Panc1 (cell line): ENCODE measurements at regions not wholly inside any gene's neighbourhood (a gene's known extent, or its start where the extent isn't known, plus 50 kb on each side); places are given as distances from the start of the nearest gene placed in this dataset.

Experiments
- ATAC-seq: fragments of 200-7000 bp; cut with Tn5 transposase; 2 replicates; pipeline ENCODE4 v1.9.1; 2020; ENCODE audit warnings: mild to moderate bottlenecking, moderate library complexity
- BruUV-seq: library from RNA; stranded (reverse); fragments of 400-500 nt; replicated peaks from 2 replicates; lab custom pipeline; 2021; lab: Mats Ljungman, UMichigan
- CTCF ChIA-PET: fragments of 300-600 bp; sonication (Branson Sonifier 250); formaldehyde crosslinking; loops from one replicate; lab custom pipeline; 2022; ENCODE audit warnings: antibody characterized with exemption; lab: Charles Lee
- POLR2A ChIA-PET: fragments of 300-600 bp; sonication (Branson Sonifier 250); formaldehyde crosslinking; loops from one replicate; lab custom pipeline; 2022; ENCODE audit warnings: antibody characterized with exemption; lab: Charles Lee
- DNase-seq: peaks from one replicate; pipeline ENCODE4 v3.0.0-alpha.2; 2010; ENCODE audit warnings: low read depth, low spot score
- H3K27ac ChIP-seq: 2 replicates; pipeline ENCODE4 v1.5.1; 2011; ENCODE audit warnings: mild to moderate bottlenecking, low read length, inconsistent platforms
- H3K27me3 ChIP-seq: fragments of 200-500 bp; sonication (Bioruptor generic); 2 replicates; pipeline ENCODE4 v1.6.0; 2014; ENCODE audit warnings: low read length, inconsistent platforms; ENCODE audit not compliant: control insufficient read depth, insufficient read depth
- H3K36me3 ChIP-seq: fragments of 200-500 bp; sonication (Bioruptor generic); 2 replicates; pipeline ENCODE4 v1.5.1; 2014; ENCODE audit warnings: inconsistent platforms, mild to moderate bottlenecking, low read length, moderate library complexity; ENCODE audit not compliant: control insufficient read depth, insufficient read depth
- H3K4me1 ChIP-seq: 2 replicates; pipeline ENCODE4 v1.5.1; 2011; ENCODE audit warnings: inconsistent platforms, mild to moderate bottlenecking, low read length, moderate library complexity; ENCODE audit not compliant: control insufficient read depth, insufficient read depth
- H3K4me3 ChIP-seq, 2 experiments: 2 replicates each; pipeline ENCODE4 v1.5.1; 2011 to 2012; ENCODE audit warnings: low read depth in 2 of 2, low read length in 2 of 2, mild to moderate bottlenecking in 2 of 2, inconsistent platforms in 1 of 2, moderate library complexity in 1 of 2
- H3K9me3 ChIP-seq: fragments of 200-500 bp; sonication (Bioruptor generic); 2 replicates; pipeline ENCODE4 v1.5.1; 2014; ENCODE audit warnings: low read depth, mild to moderate bottlenecking, inconsistent platforms, low read length, moderate library complexity; ENCODE audit not compliant: control insufficient read depth, insufficient read depth
- POLR2AphosphoS5 ChIP-seq: IDR thresholded peaks from 2 replicates; pipeline ENCODE4 v1.6.1; 2012; ENCODE audit warnings: mild to moderate bottlenecking, low read depth, low read length, moderate library complexity
- SIN3A ChIP-seq: IDR thresholded peaks from 2 replicates; pipeline ENCODE4 v1.6.1; 2012; ENCODE audit warnings: low read depth, mild to moderate bottlenecking, low read length, moderate library complexity, borderline replicate concordance; ENCODE audit not compliant: insufficient read depth
- TCF7L2 ChIP-seq: IDR thresholded peaks from 2 replicates; pipeline ENCODE4 v1.6.1; 2011; ENCODE audit warnings: mild to moderate bottlenecking, low read depth, low read length, inconsistent platforms
- in situ Hi-C: cut with HindIII; loops from 2 replicates; pipeline ENCODE4 v1.10.0; 2016; ENCODE audit warnings: low sequenced_read_pairs, low pct_unique_long_range_greater_than_20kb
- intact Hi-C: fragments of 100-400 bp; cut with micrococcal nuclease; formaldehyde crosslinking; loops from one replicate; pipeline ENCODE4 v1.10.0; 2022; ENCODE audit not compliant: unreplicated experiment
- TF ChIP-seq, protein P1 (sequence below), 2 experiments: IDR thresholded peaks; 2 replicates each; pipeline ENCODE4 v1.6.1; 2011 to 2012; ENCODE audit warnings: low read depth in 2 of 2, control low read depth in 1 of 2, low read length in 1 of 2, mild to moderate bottlenecking in 1 of 2, moderate library complexity in 1 of 2; ENCODE audit not compliant: insufficient read depth in 1 of 2
- TF ChIP-seq, protein P2 (sequence below): fragments of 450-650 bp; IDR thresholded peaks from 2 replicates; pipeline ENCODE4 v1.5.1; 2017; ENCODE audit warnings: mild to moderate bottlenecking

DNA sequence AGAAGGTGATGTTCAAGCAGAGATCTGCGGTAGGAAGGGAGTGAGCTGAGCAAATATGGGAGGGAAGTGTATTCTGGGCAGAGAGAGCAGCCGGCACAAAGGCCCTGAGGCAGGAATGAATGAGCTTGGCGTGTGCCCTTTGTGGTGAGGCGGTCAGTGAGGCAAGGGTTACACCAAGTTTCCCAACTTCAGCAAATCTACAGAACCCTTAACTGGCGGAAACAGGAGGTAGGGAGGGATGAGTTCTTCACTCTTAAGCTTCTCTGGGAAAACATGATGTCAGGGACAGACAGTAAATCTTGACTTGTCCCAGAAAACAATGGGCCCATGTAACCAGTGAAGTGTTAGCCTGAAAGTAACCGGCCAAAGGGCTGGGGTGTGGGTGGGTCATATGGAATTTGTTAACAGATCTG is 97.1 kb upstream of the PTPN1 start:
- H3K9me3 ChIP-seq = no peaks in the 10 kb centered on the region
- ATAC-seq (no peak), DNase-seq (no peak)
- H3K27me3 ChIP-seq = no peaks in the 10 kb centered on the region
- H3K4me1 ChIP-seq = peaks cover 8% of the 10 kb centered on the region
- BruUV-seq = no TSS peak
- no peak overlapping the region for H3K27ac ChIP-seq
- H3K36me3 ChIP-seq = no peaks in the 10 kb centered on the region
- POLR2A ChIA-PET = no interaction called here
- in situ Hi-C loops (no loop called here), intact Hi-C loops (no loop called here)
- TF ChIP-seq TCF7L2 = no peak
- TF ChIP-seq, protein P1, sequence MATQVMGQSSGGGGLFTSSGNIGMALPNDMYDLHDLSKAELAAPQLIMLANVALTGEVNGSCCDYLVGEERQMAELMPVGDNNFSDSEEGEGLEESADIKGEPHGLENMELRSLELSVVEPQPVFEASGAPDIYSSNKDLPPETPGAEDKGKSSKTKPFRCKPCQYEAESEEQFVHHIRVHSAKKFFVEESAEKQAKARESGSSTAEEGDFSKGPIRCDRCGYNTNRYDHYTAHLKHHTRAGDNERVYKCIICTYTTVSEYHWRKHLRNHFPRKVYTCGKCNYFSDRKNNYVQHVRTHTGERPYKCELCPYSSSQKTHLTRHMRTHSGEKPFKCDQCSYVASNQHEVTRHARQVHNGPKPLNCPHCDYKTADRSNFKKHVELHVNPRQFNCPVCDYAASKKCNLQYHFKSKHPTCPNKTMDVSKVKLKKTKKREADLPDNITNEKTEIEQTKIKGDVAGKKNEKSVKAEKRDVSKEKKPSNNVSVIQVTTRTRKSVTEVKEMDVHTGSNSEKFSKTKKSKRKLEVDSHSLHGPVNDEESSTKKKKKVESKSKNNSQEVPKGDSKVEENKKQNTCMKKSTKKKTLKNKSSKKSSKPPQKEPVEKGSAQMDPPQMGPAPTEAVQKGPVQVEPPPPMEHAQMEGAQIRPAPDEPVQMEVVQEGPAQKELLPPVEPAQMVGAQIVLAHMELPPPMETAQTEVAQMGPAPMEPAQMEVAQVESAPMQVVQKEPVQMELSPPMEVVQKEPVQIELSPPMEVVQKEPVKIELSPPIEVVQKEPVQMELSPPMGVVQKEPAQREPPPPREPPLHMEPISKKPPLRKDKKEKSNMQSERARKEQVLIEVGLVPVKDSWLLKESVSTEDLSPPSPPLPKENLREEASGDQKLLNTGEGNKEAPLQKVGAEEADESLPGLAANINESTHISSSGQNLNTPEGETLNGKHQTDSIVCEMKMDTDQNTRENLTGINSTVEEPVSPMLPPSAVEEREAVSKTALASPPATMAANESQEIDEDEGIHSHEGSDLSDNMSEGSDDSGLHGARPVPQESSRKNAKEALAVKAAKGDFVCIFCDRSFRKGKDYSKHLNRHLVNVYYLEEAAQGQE (IDR thresholded peaks at IDR 0.05; ENCODE audit: insufficient read depth in 1 of 2, low read depth in 2 of 2, low read length in 1 of 2) = no peak
- no peak for TF ChIP-seq POLR2AphosphoS5
- no peak for TF ChIP-seq SIN3A
- TF ChIP-seq, protein P2, sequence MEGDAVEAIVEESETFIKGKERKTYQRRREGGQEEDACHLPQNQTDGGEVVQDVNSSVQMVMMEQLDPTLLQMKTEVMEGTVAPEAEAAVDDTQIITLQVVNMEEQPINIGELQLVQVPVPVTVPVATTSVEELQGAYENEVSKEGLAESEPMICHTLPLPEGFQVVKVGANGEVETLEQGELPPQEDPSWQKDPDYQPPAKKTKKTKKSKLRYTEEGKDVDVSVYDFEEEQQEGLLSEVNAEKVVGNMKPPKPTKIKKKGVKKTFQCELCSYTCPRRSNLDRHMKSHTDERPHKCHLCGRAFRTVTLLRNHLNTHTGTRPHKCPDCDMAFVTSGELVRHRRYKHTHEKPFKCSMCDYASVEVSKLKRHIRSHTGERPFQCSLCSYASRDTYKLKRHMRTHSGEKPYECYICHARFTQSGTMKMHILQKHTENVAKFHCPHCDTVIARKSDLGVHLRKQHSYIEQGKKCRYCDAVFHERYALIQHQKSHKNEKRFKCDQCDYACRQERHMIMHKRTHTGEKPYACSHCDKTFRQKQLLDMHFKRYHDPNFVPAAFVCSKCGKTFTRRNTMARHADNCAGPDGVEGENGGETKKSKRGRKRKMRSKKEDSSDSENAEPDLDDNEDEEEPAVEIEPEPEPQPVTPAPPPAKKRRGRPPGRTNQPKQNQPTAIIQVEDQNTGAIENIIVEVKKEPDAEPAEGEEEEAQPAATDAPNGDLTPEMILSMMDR = no peak
- no peak overlapping the region for H3K4me3 ChIP-seq
- CTCF ChIA-PET = no interaction called here

DNA sequence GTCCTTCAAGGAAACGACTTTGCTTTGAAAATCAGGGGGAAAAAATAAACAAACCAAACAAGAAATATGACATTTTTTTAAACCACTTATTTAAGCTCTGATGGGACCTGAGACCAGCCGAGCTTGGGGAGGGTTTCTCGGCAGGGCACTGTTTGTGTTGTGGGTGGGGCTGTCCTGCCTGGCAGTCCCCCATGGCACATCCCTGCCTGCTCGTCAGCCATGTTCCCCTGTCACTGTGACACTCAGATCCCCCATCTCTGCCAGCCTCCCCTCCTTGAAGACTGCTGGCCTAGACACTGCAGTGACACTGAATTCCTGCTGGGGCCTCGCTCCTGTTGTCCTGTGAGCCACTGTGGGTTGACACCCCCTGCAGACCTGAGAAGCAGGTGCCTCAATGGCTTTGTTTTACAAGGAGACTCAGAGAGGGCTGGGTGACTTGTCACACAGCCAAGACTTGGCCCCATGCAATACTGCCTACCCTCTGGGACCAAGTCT is 95.1 kb upstream of the PTPN1 start:
- POLR2A ChIA-PET = no interaction called here
- no TSS peak for BruUV-seq
- in situ Hi-C loops = no loop called here

More for the DNA sequence above, 95.1 kb upstream of the PTPN1 start:
- peak overlapping the region; percentile 62 for H3K27ac ChIP-seq
- intact Hi-C loops = no loop called here
- no peaks in the 10 kb centered on the region for H3K36me3 ChIP-seq
- H3K4me1 ChIP-seq = peaks cover 8% of the 10 kb centered on the region
- no peaks in the 10 kb centered on the region for H3K9me3 ChIP-seq
- DNase-seq (no peak), ATAC-seq (peak; percentile 52)
- peak overlapping the region in 1 of 2 experiments; percentile 15; a peak in 1 of 4 replicates for H3K4me3 ChIP-seq
- CTCF ChIA-PET = no interaction called here
- TF ChIP-seq POLR2AphosphoS5 (no peak), SIN3A (no peak), TCF7L2 (no peak)
- TF ChIP-seq, protein P1 (IDR thresholded peaks at IDR 0.05; ENCODE audit: insufficient read depth in 1 of 2, low read depth in 2 of 2, low read length in 1 of 2) = no peak
- TF ChIP-seq, protein P2 = no peak
- no peaks in the 10 kb centered on the region for H3K27me3 ChIP-seq
